ENCODE measurements at regions not wholly inside any gene's neighbourhood (a gene's known extent, or its start where the extent isn't known, plus 50 kb on each side); places are given as distances from the start of the nearest gene placed in this dataset.

- no peak for TF ChIP-seq EZH2 (IDR thresholded peaks at IDR 0.05; ENCODE audit: insufficient read depth, poor library complexity, severe bottlenecking)
- no peak for TF ChIP-seq EZH2phosphoT487 (IDR thresholded peaks at IDR 0.05; ENCODE audit: insufficient read depth, low read depth)
Observed at GRCh38 chr2:12824778-12825379, 108.1 kb downstream of the TRIB2 start.

All from GM23248 (cell line).